ENCODE measurements at regions not wholly inside any gene's neighbourhood (a gene's known extent, or its start where the extent isn't known, plus 50 kb on each side); places are given as distances from the start of the nearest gene placed in this dataset.

GRCh38 chr18:79608999-79609461, 70.6 kb upstream of the CTDP1 start:
- TF ChIP-seq CTCF (IDR thresholded peaks at IDR 0.05) (no peak), POLR2A (IDR thresholded peaks at IDR 0.05) (no peak), POLR2AphosphoS5 (IDR thresholded peaks at IDR 0.05; ENCODE audit: insufficient read depth in 1 of 2, low read depth in 1 of 2) (no peak)

Data from vagina (tissue), 2 donors.